Panc1 (cell line): ENCODE measurements at regions not wholly inside any gene's neighbourhood (a gene's known extent, or its start where the extent isn't known, plus 50 kb on each side); places are given as distances from the start of the nearest gene placed in this dataset.

Experiments used
- ATAC-seq: fragments of 200-7000 bp; cut with Tn5 transposase; 2 replicates; pipeline ENCODE4 v1.9.1; 2020; ENCODE audit warnings: mild to moderate bottlenecking, moderate library complexity
- BruUV-seq: library from RNA; stranded (reverse); fragments of 400-500 nt; replicated peaks from 2 replicates; lab custom pipeline; 2021; lab: Mats Ljungman, UMichigan
- CTCF ChIA-PET: fragments of 300-600 bp; sonication (Branson Sonifier 250); formaldehyde crosslinking; loops from one replicate; lab custom pipeline; 2022; ENCODE audit warnings: antibody characterized with exemption; lab: Charles Lee
- POLR2A ChIA-PET: fragments of 300-600 bp; sonication (Branson Sonifier 250); formaldehyde crosslinking; loops from one replicate; lab custom pipeline; 2022; ENCODE audit warnings: antibody characterized with exemption; lab: Charles Lee
- DNase-seq: peaks from one replicate; pipeline ENCODE4 v3.0.0-alpha.2; 2010; ENCODE audit warnings: low read depth, low spot score
- H3K27ac ChIP-seq: 2 replicates; pipeline ENCODE4 v1.5.1; 2011; ENCODE audit warnings: mild to moderate bottlenecking, low read length, inconsistent platforms
- H3K27me3 ChIP-seq: fragments of 200-500 bp; sonication (Bioruptor generic); 2 replicates; pipeline ENCODE4 v1.6.0; 2014; ENCODE audit warnings: low read length, inconsistent platforms; ENCODE audit not compliant: control insufficient read depth, insufficient read depth
- H3K36me3 ChIP-seq: fragments of 200-500 bp; sonication (Bioruptor generic); 2 replicates; pipeline ENCODE4 v1.5.1; 2014; ENCODE audit warnings: inconsistent platforms, mild to moderate bottlenecking, low read length, moderate library complexity; ENCODE audit not compliant: control insufficient read depth, insufficient read depth
- H3K4me1 ChIP-seq: 2 replicates; pipeline ENCODE4 v1.5.1; 2011; ENCODE audit warnings: inconsistent platforms, mild to moderate bottlenecking, low read length, moderate library complexity; ENCODE audit not compliant: control insufficient read depth, insufficient read depth
- H3K4me3 ChIP-seq, 2 experiments: 2 replicates each; pipeline ENCODE4 v1.5.1; 2011 to 2012; ENCODE audit warnings: low read depth in 2 of 2, low read length in 2 of 2, mild to moderate bottlenecking in 2 of 2, inconsistent platforms in 1 of 2, moderate library complexity in 1 of 2
- H3K9me3 ChIP-seq: fragments of 200-500 bp; sonication (Bioruptor generic); 2 replicates; pipeline ENCODE4 v1.5.1; 2014; ENCODE audit warnings: low read depth, mild to moderate bottlenecking, inconsistent platforms, low read length, moderate library complexity; ENCODE audit not compliant: control insufficient read depth, insufficient read depth
- POLR2AphosphoS5 ChIP-seq: IDR thresholded peaks from 2 replicates; pipeline ENCODE4 v1.6.1; 2012; ENCODE audit warnings: mild to moderate bottlenecking, low read depth, low read length, moderate library complexity
- SIN3A ChIP-seq: IDR thresholded peaks from 2 replicates; pipeline ENCODE4 v1.6.1; 2012; ENCODE audit warnings: low read depth, mild to moderate bottlenecking, low read length, moderate library complexity, borderline replicate concordance; ENCODE audit not compliant: insufficient read depth
- TCF7L2 ChIP-seq: IDR thresholded peaks from 2 replicates; pipeline ENCODE4 v1.6.1; 2011; ENCODE audit warnings: mild to moderate bottlenecking, low read depth, low read length, inconsistent platforms
- in situ Hi-C: cut with HindIII; loops from 2 replicates; pipeline ENCODE4 v1.10.0; 2016; ENCODE audit warnings: low sequenced_read_pairs, low pct_unique_long_range_greater_than_20kb
- intact Hi-C: fragments of 100-400 bp; cut with micrococcal nuclease; formaldehyde crosslinking; loops from one replicate; pipeline ENCODE4 v1.10.0; 2022; ENCODE audit not compliant: unreplicated experiment
- TF ChIP-seq, protein P1 (sequence below), 2 experiments: IDR thresholded peaks; 2 replicates each; pipeline ENCODE4 v1.6.1; 2011 to 2012; ENCODE audit warnings: low read depth in 2 of 2, control low read depth in 1 of 2, low read length in 1 of 2, mild to moderate bottlenecking in 1 of 2, moderate library complexity in 1 of 2; ENCODE audit not compliant: insufficient read depth in 1 of 2
- TF ChIP-seq, protein P2 (sequence below): fragments of 450-650 bp; IDR thresholded peaks from 2 replicates; pipeline ENCODE4 v1.5.1; 2017; ENCODE audit warnings: mild to moderate bottlenecking

DNA sequence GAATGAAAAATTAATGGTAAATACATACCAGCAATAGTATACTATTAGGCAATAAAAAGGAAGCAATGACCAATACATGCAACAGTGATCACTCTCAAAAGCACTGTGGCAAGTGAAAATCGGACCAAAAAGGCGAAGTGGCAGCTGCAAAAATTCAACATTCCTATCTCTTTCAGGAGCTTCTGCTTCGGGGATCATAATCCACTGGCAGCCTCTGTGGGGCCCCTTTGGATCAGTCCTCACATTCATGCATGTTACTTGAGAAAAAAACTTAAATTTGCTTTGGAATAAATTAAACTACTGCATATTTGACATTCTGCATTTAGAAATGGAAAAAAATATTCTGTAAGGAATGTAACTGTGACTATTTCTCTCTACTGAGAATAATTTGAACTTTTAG lies 425.6 kb downstream of the NR2F2 start:
- H3K36me3 ChIP-seq = no peaks in the 10 kb centered on the region
- in situ Hi-C loops (no loop called here), intact Hi-C loops (no loop called here)
- H3K27ac ChIP-seq = no peak overlapping the region
- POLR2A ChIA-PET = no interaction called here
- ATAC-seq (no peak), DNase-seq (no peak)
- H3K4me3 ChIP-seq = no peak overlapping the region
- H3K9me3 ChIP-seq = no peaks in the 10 kb centered on the region
- CTCF ChIA-PET = no interaction called here
- no peaks in the 10 kb centered on the region for H3K27me3 ChIP-seq
- no TSS peak for BruUV-seq
- TF ChIP-seq TCF7L2 (no peak), SIN3A (no peak), POLR2AphosphoS5 (no peak)
- TF ChIP-seq, protein P1, sequence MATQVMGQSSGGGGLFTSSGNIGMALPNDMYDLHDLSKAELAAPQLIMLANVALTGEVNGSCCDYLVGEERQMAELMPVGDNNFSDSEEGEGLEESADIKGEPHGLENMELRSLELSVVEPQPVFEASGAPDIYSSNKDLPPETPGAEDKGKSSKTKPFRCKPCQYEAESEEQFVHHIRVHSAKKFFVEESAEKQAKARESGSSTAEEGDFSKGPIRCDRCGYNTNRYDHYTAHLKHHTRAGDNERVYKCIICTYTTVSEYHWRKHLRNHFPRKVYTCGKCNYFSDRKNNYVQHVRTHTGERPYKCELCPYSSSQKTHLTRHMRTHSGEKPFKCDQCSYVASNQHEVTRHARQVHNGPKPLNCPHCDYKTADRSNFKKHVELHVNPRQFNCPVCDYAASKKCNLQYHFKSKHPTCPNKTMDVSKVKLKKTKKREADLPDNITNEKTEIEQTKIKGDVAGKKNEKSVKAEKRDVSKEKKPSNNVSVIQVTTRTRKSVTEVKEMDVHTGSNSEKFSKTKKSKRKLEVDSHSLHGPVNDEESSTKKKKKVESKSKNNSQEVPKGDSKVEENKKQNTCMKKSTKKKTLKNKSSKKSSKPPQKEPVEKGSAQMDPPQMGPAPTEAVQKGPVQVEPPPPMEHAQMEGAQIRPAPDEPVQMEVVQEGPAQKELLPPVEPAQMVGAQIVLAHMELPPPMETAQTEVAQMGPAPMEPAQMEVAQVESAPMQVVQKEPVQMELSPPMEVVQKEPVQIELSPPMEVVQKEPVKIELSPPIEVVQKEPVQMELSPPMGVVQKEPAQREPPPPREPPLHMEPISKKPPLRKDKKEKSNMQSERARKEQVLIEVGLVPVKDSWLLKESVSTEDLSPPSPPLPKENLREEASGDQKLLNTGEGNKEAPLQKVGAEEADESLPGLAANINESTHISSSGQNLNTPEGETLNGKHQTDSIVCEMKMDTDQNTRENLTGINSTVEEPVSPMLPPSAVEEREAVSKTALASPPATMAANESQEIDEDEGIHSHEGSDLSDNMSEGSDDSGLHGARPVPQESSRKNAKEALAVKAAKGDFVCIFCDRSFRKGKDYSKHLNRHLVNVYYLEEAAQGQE (IDR thresholded peaks at IDR 0.05; ENCODE audit: insufficient read depth in 1 of 2, low read depth in 2 of 2, low read length in 1 of 2) = no peak
- TF ChIP-seq, protein P2, sequence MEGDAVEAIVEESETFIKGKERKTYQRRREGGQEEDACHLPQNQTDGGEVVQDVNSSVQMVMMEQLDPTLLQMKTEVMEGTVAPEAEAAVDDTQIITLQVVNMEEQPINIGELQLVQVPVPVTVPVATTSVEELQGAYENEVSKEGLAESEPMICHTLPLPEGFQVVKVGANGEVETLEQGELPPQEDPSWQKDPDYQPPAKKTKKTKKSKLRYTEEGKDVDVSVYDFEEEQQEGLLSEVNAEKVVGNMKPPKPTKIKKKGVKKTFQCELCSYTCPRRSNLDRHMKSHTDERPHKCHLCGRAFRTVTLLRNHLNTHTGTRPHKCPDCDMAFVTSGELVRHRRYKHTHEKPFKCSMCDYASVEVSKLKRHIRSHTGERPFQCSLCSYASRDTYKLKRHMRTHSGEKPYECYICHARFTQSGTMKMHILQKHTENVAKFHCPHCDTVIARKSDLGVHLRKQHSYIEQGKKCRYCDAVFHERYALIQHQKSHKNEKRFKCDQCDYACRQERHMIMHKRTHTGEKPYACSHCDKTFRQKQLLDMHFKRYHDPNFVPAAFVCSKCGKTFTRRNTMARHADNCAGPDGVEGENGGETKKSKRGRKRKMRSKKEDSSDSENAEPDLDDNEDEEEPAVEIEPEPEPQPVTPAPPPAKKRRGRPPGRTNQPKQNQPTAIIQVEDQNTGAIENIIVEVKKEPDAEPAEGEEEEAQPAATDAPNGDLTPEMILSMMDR = no peak
- H3K4me1 ChIP-seq = no peaks in the 10 kb centered on the region

DNA sequence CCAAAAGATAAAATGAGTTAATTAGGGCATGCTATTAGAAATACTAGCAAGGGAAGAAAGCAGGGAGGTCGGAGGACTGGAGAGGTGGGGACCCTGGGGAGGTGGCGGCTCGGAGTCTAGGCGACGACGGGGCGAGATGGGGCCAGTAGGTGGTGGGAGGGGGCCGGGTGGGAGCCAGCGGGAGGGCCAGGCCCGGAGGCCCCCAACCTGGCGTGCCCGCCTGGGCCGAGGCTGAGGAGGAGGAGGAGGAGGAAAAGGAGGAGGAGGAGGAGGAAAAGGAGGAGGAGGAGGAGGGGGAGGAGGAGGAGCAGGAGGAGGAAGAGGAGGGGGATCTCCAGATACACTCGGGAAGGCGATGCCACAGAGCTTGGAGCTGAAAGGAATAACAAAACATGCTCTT lies 426.2 kb downstream of the NR2F2 start:
- no peak overlapping the region for H3K27ac ChIP-seq
- H3K4me1 ChIP-seq = no peaks in the 10 kb centered on the region
- H3K27me3 ChIP-seq = no peaks in the 10 kb centered on the region
- no peak for DNase-seq
- in situ Hi-C loops (no loop called here), intact Hi-C loops (no loop called here)
- POLR2A ChIA-PET = no interaction called here
- TF ChIP-seq POLR2AphosphoS5 = no peak
- no peak for TF ChIP-seq TCF7L2
- TF ChIP-seq, protein P2 = no peak
- TF ChIP-seq, protein P1 (IDR thresholded peaks at IDR 0.05; ENCODE audit: insufficient read depth in 1 of 2, low read depth in 2 of 2, low read length in 1 of 2) = no peak
- no peak for TF ChIP-seq SIN3A
- BruUV-seq = no TSS peak
- no peak overlapping the region for H3K4me3 ChIP-seq
- no peaks in the 10 kb centered on the region for H3K36me3 ChIP-seq
- CTCF ChIA-PET = no interaction called here
- no peaks in the 10 kb centered on the region for H3K9me3 ChIP-seq
- ATAC-seq = no peak
